ENCODE measurements at regions not wholly inside any gene's neighbourhood (a gene's known extent, or its start where the extent isn't known, plus 50 kb on each side); places are given as distances from the start of the nearest gene placed in this dataset.

- TF ChIP-seq TAF1 (IDR thresholded peaks at IDR 0.05; ENCODE audit: borderline replicate concordance, low read depth, low read length) (no peak), POLR2A (IDR thresholded peaks at IDR 0.05; ENCODE audit: low read depth, low read length) (no peak)
Measured at GRCh38 chr3:17808994-17809393, 66.6 kb upstream of the TBC1D5 start.

Measured in GM12892 (cell line).